Neural progenitor cell (in vitro differentiated cells): ENCODE measurements at regions not wholly inside any gene's neighbourhood (a gene's known extent, or its start where the extent isn't known, plus 50 kb on each side); places are given as distances from the start of the nearest gene placed in this dataset.

ENCODE experiments used
- DNase-seq: peaks from one replicate; pipeline ENCODE4 v3.0.0-alpha.2; 2016; ENCODE audit warnings: low spot score
- H2AFZ ChIP-seq: fragments of 200-600 bp; sonication (generic); replicated peaks from 2 replicates; pipeline ENCODE4 v1.6.1; 2016; ENCODE audit warnings: antibody characterized with exemption
- H3F3A ChIP-seq: fragments of 200-600 bp; sonication (generic); 2 replicates; pipeline ENCODE4 v1.6.1; 2016; ENCODE audit warnings: antibody characterized with exemption, low read depth
- H3K27ac ChIP-seq: fragments of 200-600 bp; sonication (generic); 2 replicates; pipeline ENCODE4 v1.5.1; 2016; ENCODE audit warnings: mild to moderate bottlenecking
- H3K27me3 ChIP-seq: fragments of 200-600 bp; sonication (generic); 2 replicates; pipeline ENCODE4 v1.6.1; 2016; ENCODE audit warnings: mild to moderate bottlenecking, moderate library complexity
- H3K36me3 ChIP-seq: fragments of 200-600 bp; sonication (generic); 2 replicates; pipeline ENCODE4 v1.5.1; 2016
- H3K4me1 ChIP-seq: fragments of 200-600 bp; sonication (generic); 2 replicates; pipeline ENCODE4 v1.6.1; 2016; ENCODE audit warnings: mixed run types
- H3K4me2 ChIP-seq: fragments of 200-600 bp; sonication (generic); 2 replicates; pipeline ENCODE4 v1.6.1; 2016
- H3K4me3 ChIP-seq: fragments of 200-600 bp; sonication (generic); 2 replicates; pipeline ENCODE4 v1.5.1; 2016
- H3K79me2 ChIP-seq: fragments of 200-600 bp; sonication (generic); 2 replicates; pipeline ENCODE4 v1.6.1; 2016; ENCODE audit warnings: low read depth
- H3K9ac ChIP-seq: fragments of 200-600 bp; sonication (generic); 2 replicates; pipeline ENCODE4 v1.6.1; 2016
- H3K9me3 ChIP-seq: fragments of 200-600 bp; sonication (generic); 2 replicates; pipeline ENCODE4 v1.5.1; 2016; ENCODE audit warnings: low read depth
- H4K20me1 ChIP-seq: fragments of 200-600 bp; sonication (generic); 2 replicates; pipeline ENCODE4 v1.6.1; 2016; ENCODE audit warnings: low read depth
- H3K27ac Mint-ChIP-seq: 3 replicates; pipeline ENCODE4 v1.8.0; 2021; ENCODE audit warnings: mixed read lengths
- H3K27me3 Mint-ChIP-seq: 2 replicates; pipeline ENCODE4 v1.8.0; 2022; ENCODE audit warnings: low read depth, mild to moderate bottlenecking, inconsistent platforms, moderate library complexity, mixed read lengths; ENCODE audit not compliant: insufficient read depth
- H3K36me3 Mint-ChIP-seq: 3 replicates; pipeline ENCODE4 v1.8.0; 2021; ENCODE audit warnings: mixed read lengths
- H3K4me1 Mint-ChIP-seq: 3 replicates; pipeline ENCODE4 v1.8.0; 2021; ENCODE audit warnings: mixed read lengths
- H3K4me3 Mint-ChIP-seq: 3 replicates; pipeline ENCODE4 v1.8.0; 2021; ENCODE audit warnings: mild to moderate bottlenecking, moderate library complexity, mixed read lengths
- H3K9me3 Mint-ChIP-seq: 3 replicates; pipeline ENCODE4 v1.8.0; 2020; ENCODE audit warnings: mixed read lengths
- EZH2 ChIP-seq: fragments of 200-600 bp; sonication (generic); IDR thresholded peaks from 2 replicates; pipeline ENCODE4 v1.6.1; 2017; ENCODE audit warnings: antibody characterized with exemption, mild to moderate bottlenecking, moderate library complexity
- EZH2phosphoT487 ChIP-seq: fragments of 200-600 bp; sonication (generic); IDR thresholded peaks from 2 replicates; pipeline ENCODE4 v1.6.1; 2017; ENCODE audit warnings: antibody characterized with exemption
- TF ChIP-seq, protein P1 (sequence below): fragments of 200-600 bp; sonication (generic); IDR thresholded peaks from 2 replicates; pipeline ENCODE4 v1.5.1; 2017; ENCODE audit warnings: antibody characterized with exemption, mild to moderate bottlenecking

GRCh38 chr14:98169170-98169587 is 1102.8 kb downstream of the BCL11B start:
- no peak overlapping the region for H3K4me3 ChIP-seq
- peaks cover 6% of the 10 kb centered on the region for H3K4me1 ChIP-seq
- Mint-ChIP-seq H3K36me3 (no peaks in the 10 kb centered on the region), H3K9me3 (peaks cover 2% of the 10 kb centered on the region), H3K27ac (no peak overlapping the region), H3K4me3 (no peak overlapping the region), H3K4me1 (peaks cover 11% of the 10 kb centered on the region), H3K27me3 (peaks cover 3% of the 10 kb centered on the region)
- H4K20me1 ChIP-seq: no peaks in the 10 kb centered on the region
- no peaks in the 10 kb centered on the region for H3K36me3 ChIP-seq
- H3K9me3 ChIP-seq: no peaks in the 10 kb centered on the region
- TF ChIP-seq EZH2phosphoT487 (no peak), EZH2 (no peak)
- TF ChIP-seq, protein P1, sequence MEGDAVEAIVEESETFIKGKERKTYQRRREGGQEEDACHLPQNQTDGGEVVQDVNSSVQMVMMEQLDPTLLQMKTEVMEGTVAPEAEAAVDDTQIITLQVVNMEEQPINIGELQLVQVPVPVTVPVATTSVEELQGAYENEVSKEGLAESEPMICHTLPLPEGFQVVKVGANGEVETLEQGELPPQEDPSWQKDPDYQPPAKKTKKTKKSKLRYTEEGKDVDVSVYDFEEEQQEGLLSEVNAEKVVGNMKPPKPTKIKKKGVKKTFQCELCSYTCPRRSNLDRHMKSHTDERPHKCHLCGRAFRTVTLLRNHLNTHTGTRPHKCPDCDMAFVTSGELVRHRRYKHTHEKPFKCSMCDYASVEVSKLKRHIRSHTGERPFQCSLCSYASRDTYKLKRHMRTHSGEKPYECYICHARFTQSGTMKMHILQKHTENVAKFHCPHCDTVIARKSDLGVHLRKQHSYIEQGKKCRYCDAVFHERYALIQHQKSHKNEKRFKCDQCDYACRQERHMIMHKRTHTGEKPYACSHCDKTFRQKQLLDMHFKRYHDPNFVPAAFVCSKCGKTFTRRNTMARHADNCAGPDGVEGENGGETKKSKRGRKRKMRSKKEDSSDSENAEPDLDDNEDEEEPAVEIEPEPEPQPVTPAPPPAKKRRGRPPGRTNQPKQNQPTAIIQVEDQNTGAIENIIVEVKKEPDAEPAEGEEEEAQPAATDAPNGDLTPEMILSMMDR: no peak
- no peaks in the 10 kb centered on the region for H3K79me2 ChIP-seq
- no peaks in the 10 kb centered on the region for H3F3A ChIP-seq
- H3K9ac ChIP-seq: no peak overlapping the region
- H2AFZ ChIP-seq: no peak overlapping the region
- no peak overlapping the region for H3K4me2 ChIP-seq
- no peak overlapping the region for H3K27ac ChIP-seq
- no peak for DNase-seq
- no peaks in the 10 kb centered on the region for H3K27me3 ChIP-seq

GRCh38 chr14:98170575-98170974 is 1101.4 kb downstream of the BCL11B start:
- Mint-ChIP-seq H3K27me3 (peaks cover 3% of the 10 kb centered on the region), H3K27ac (no peak overlapping the region), H3K36me3 (no peaks in the 10 kb centered on the region), H3K4me3 (no peak overlapping the region), H3K4me1 (peaks cover 11% of the 10 kb centered on the region), H3K9me3 (peaks cover 2% of the 10 kb centered on the region)
- no peaks in the 10 kb centered on the region for H3K79me2 ChIP-seq
- peaks cover 6% of the 10 kb centered on the region for H3K4me1 ChIP-seq
- no peak overlapping the region for H3K27ac ChIP-seq
- H3K4me2 ChIP-seq: no peak overlapping the region
- H3K9me3 ChIP-seq: no peaks in the 10 kb centered on the region
- no peaks in the 10 kb centered on the region for H4K20me1 ChIP-seq
- H3K27me3 ChIP-seq: no peaks in the 10 kb centered on the region
- H3K4me3 ChIP-seq: no peak overlapping the region
- H3K36me3 ChIP-seq: no peaks in the 10 kb centered on the region
- no peaks in the 10 kb centered on the region for H3F3A ChIP-seq
- no peak for DNase-seq
- H3K9ac ChIP-seq: no peak overlapping the region
- TF ChIP-seq, protein P1: no peak
- TF ChIP-seq EZH2phosphoT487 (no peak), EZH2 (no peak)
- peak overlapping the region; percentile 14 for H2AFZ ChIP-seq

DNA sequence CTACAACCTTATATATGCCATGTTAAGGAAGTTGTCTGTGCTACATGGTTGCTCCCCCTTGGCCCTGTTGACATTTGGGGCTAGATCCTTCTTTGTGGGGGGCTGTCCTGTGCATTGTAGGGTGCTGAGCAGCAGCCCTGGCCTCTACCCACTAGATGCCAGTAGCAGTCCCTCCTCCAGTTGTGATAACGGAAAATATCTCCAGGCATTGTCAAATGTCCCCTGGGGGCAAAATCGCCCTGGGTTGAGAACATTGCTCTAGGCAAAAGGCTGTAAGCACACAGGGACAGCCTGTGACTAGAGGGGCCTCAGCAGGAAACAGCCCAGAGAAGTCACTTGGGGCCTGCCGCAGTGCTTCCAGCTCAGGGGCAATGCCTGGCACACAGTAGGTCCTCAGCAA is 1100.3 kb downstream of the BCL11B start:
- Histone ChIP-seq H3K4me2 (no peak overlapping the region), H4K20me1 (no peaks in the 10 kb centered on the region), H3K9me3 (no peaks in the 10 kb centered on the region), H3K79me2 (no peaks in the 10 kb centered on the region), H3K4me3 (no peak overlapping the region), H2AFZ (no peak overlapping the region), H3F3A (no peaks in the 10 kb centered on the region), H3K36me3 (no peaks in the 10 kb centered on the region), H3K4me1 (peaks cover 6% of the 10 kb centered on the region), H3K27ac (no peak overlapping the region), H3K27me3 (no peaks in the 10 kb centered on the region), H3K9ac (no peak overlapping the region)
- Mint-ChIP-seq H3K4me1 (peaks cover 11% of the 10 kb centered on the region), H3K36me3 (no peaks in the 10 kb centered on the region), H3K27ac (no peak overlapping the region), H3K4me3 (no peak overlapping the region), H3K27me3 (peaks cover 3% of the 10 kb centered on the region), H3K9me3 (peaks cover 2% of the 10 kb centered on the region)
- TF ChIP-seq EZH2 (no peak), EZH2phosphoT487 (no peak)
- TF ChIP-seq, protein P1: no peak
- DNase-seq: no peak
